Smooth muscle cell (in vitro differentiated cells): ENCODE measurements at regions not wholly inside any gene's neighbourhood (a gene's known extent, or its start where the extent isn't known, plus 50 kb on each side); places are given as distances from the start of the nearest gene placed in this dataset.

Experiments used
- DNase-seq: peaks from one replicate; lab custom pipeline; 2025; ENCODE audit not compliant: unreplicated experiment; lab: John Stamatoyannopoulos, UW
- H2AFZ ChIP-seq: fragments of 200-600 bp; sonication (generic); 2 replicates; pipeline ENCODE4 v1.6.0; 2016; ENCODE audit warnings: antibody characterized with exemption, low read depth, mild to moderate bottlenecking
- H3F3A ChIP-seq: fragments of 200-600 bp; sonication (generic); 2 replicates; pipeline ENCODE4 v1.6.0; 2017; ENCODE audit warnings: antibody characterized with exemption, low read depth
- H3K27ac ChIP-seq: fragments of 200-600 bp; sonication (generic); 2 replicates; pipeline ENCODE4 v1.5.1; 2016; ENCODE audit warnings: low read depth, mild to moderate bottlenecking
- H3K27me3 ChIP-seq: fragments of 200-600 bp; sonication (generic); 2 replicates; pipeline ENCODE4 v1.6.1; 2016; ENCODE audit warnings: low read depth, mild to moderate bottlenecking
- H3K36me3 ChIP-seq: fragments of 200-600 bp; sonication (generic); 2 replicates; pipeline ENCODE4 v1.5.1; 2016; ENCODE audit warnings: low read depth
- H3K4me1 ChIP-seq: fragments of 200-600 bp; sonication (generic); 2 replicates; pipeline ENCODE4 v1.5.1; 2016; ENCODE audit warnings: low read depth
- H3K4me2 ChIP-seq: fragments of 200-600 bp; sonication (generic); 2 replicates; pipeline ENCODE4 v1.6.0; 2016; ENCODE audit warnings: mild to moderate bottlenecking
- H3K4me3 ChIP-seq: fragments of 200-600 bp; sonication (generic); 2 replicates; pipeline ENCODE4 v1.5.1; 2016; ENCODE audit warnings: mild to moderate bottlenecking
- H3K79me2 ChIP-seq: fragments of 200-600 bp; sonication (generic); 2 replicates; pipeline ENCODE4 v1.6.0; 2016; ENCODE audit warnings: low read depth, mild to moderate bottlenecking
- H3K9ac ChIP-seq: fragments of 200-600 bp; sonication (generic); 2 replicates; pipeline ENCODE4 v1.6.0; 2016; ENCODE audit warnings: low read depth
- H3K9me3 ChIP-seq: fragments of 200-600 bp; sonication (generic); replicated peaks from 2 replicates; pipeline ENCODE4 v1.5.1; 2016; ENCODE audit warnings: low read depth
- H4K20me1 ChIP-seq: fragments of 200-600 bp; sonication (generic); 2 replicates; pipeline ENCODE4 v1.6.0; 2016; ENCODE audit warnings: low read depth
- WGBS: methylation state at CpG from one replicate; pipeline ENCODE4 v1.1.7; 2016; ENCODE audit warnings: low lambda C conversion rate; 5-methylcytosine and 5-hydroxymethylcytosine counted together
- TF ChIP-seq, protein P1 (sequence below): fragments of 200-600 bp; sonication (generic); IDR thresholded peaks from 2 replicates; pipeline ENCODE4 v1.5.1; 2017; ENCODE audit warnings: borderline replicate concordance, mild to moderate bottlenecking, antibody characterized with exemption; ENCODE audit not compliant: insufficient read depth, poor library complexity, severe bottlenecking

DNA sequence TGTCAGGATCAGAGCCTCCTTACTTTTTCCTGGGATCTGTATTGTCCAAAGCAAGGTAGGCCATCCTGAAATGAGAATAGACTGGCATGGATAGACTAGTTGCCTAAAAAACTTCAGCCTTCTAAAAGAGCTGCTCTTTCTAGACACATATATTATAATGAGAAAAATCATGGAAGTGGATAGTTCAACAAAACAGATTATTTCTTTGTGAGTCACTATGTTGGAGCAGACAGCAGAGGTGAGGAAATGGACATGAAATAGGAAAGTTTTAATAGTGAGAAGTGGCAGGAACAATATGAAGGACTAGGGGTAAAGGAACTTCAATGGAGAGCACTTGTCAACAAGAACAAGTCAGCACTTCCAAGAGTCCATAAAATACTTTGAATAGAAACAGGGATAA, 101.9 kb upstream of the ANO3 start:
- no peak for DNase-seq
- no peaks in the 10 kb centered on the region for H3K36me3 ChIP-seq
- H3K27ac ChIP-seq = no peak overlapping the region
- H3K9ac ChIP-seq = no peak overlapping the region
- H3K27me3 ChIP-seq = no peaks in the 10 kb centered on the region
- TF ChIP-seq, protein P1, sequence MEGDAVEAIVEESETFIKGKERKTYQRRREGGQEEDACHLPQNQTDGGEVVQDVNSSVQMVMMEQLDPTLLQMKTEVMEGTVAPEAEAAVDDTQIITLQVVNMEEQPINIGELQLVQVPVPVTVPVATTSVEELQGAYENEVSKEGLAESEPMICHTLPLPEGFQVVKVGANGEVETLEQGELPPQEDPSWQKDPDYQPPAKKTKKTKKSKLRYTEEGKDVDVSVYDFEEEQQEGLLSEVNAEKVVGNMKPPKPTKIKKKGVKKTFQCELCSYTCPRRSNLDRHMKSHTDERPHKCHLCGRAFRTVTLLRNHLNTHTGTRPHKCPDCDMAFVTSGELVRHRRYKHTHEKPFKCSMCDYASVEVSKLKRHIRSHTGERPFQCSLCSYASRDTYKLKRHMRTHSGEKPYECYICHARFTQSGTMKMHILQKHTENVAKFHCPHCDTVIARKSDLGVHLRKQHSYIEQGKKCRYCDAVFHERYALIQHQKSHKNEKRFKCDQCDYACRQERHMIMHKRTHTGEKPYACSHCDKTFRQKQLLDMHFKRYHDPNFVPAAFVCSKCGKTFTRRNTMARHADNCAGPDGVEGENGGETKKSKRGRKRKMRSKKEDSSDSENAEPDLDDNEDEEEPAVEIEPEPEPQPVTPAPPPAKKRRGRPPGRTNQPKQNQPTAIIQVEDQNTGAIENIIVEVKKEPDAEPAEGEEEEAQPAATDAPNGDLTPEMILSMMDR = no peak
- no peaks in the 10 kb centered on the region for H3K4me1 ChIP-seq
- H3F3A ChIP-seq = no peaks in the 10 kb centered on the region
- H3K4me2 ChIP-seq = no peak overlapping the region
- no peaks in the 10 kb centered on the region for H4K20me1 ChIP-seq
- H3K9me3 ChIP-seq = no peaks in the 10 kb centered on the region
- H2AFZ ChIP-seq = no peak overlapping the region
- no peak overlapping the region for H3K4me3 ChIP-seq
- no peaks in the 10 kb centered on the region for H3K79me2 ChIP-seq

GRCh38 chr11:26231252-26231661, 100.7 kb upstream of the ANO3 start:
- Histone ChIP-seq H3K4me3 (no peak overlapping the region), H3K36me3 (no peaks in the 10 kb centered on the region), H4K20me1 (no peaks in the 10 kb centered on the region), H3K27me3 (no peaks in the 10 kb centered on the region), H3K4me1 (no peaks in the 10 kb centered on the region), H3K9ac (no peak overlapping the region), H2AFZ (no peak overlapping the region), H3K27ac (peak overlapping the region; percentile 12), H3F3A (no peaks in the 10 kb centered on the region), H3K79me2 (no peaks in the 10 kb centered on the region), H3K9me3 (no peaks in the 10 kb centered on the region), H3K4me2 (no peak overlapping the region)
- TF ChIP-seq, protein P1 = no peak
- no peak for DNase-seq
- 62% methylated on average over 3 of the region's 3 CpGs for WGBS

DNA sequence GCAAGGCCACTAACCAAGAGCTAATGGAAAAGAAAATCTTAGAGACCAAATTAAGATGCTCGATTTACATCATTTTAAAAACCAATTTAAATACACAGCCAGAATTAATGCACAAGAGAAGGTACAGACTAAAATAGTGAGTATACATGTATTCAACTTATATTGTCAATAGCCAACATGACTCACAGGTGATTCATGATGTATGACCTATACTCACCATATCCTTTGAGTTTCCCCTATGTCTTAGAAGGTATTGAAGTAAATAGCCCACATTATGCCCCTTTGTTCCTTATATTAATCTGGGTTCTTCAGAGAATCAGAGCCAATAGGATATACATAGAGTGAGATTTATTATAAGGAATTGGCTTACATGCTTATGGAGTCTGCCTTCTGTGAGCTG, 97.5 kb upstream of the ANO3 start:
- H3K9me3 ChIP-seq = no peaks in the 10 kb centered on the region
- H3K4me3 ChIP-seq = no peak overlapping the region
- WGBS = 95% methylated on average over 1 of the region's 1 CpG
- no peak for DNase-seq
- no peaks in the 10 kb centered on the region for H3F3A ChIP-seq
- H3K79me2 ChIP-seq = no peaks in the 10 kb centered on the region
- H3K4me1 ChIP-seq = no peaks in the 10 kb centered on the region
- no peak overlapping the region for H3K9ac ChIP-seq
- H2AFZ ChIP-seq = no peak overlapping the region
- no peaks in the 10 kb centered on the region for H3K36me3 ChIP-seq
- no peak overlapping the region for H3K4me2 ChIP-seq
- H3K27me3 ChIP-seq = no peaks in the 10 kb centered on the region
- TF ChIP-seq, protein P1 = no peak
- no peak overlapping the region for H3K27ac ChIP-seq
- H4K20me1 ChIP-seq = no peaks in the 10 kb centered on the region

DNA sequence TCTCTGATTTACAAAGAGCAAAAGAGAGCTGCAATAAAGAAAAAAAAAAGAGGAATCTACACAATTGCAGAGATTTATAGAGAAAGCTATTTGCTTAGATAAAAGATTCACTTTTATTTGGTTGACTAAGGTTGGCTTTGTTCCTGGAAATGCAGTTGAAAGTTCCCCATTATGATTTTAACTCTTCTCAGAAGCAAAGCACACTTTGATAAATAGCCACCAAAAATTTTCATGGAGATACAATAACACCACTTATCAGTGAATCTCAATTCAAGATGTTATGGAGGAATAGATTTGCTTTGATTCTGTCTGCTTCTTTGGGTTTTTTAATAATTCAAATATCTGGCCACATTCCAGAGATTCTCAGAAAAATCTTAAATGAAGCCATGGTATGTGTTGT, 88.5 kb upstream of the ANO3 start:
- Histone ChIP-seq H3K4me2 (no peak overlapping the region), H4K20me1 (no peaks in the 10 kb centered on the region), H3K27me3 (no peaks in the 10 kb centered on the region), H3K9me3 (no peaks in the 10 kb centered on the region), H3F3A (no peaks in the 10 kb centered on the region), H3K36me3 (no peaks in the 10 kb centered on the region), H3K4me1 (no peaks in the 10 kb centered on the region), H3K4me3 (no peak overlapping the region), H3K27ac (no peak overlapping the region), H3K9ac (no peak overlapping the region), H2AFZ (no peak overlapping the region), H3K79me2 (no peaks in the 10 kb centered on the region)
- TF ChIP-seq, protein P1 = no peak
- DNase-seq = no peak
